HG03175 (cell line): ENCODE measurements at regions not wholly inside any gene's neighbourhood (a gene's known extent, or its start where the extent isn't known, plus 50 kb on each side); places are given as distances from the start of the nearest gene placed in this dataset.

Source experiments
- ATAC-seq: cut with Tn5 transposase; IDR thresholded peaks from one replicate; pipeline ENCODE4 v1.9.1; 2021; ENCODE audit warnings: mild to moderate bottlenecking, moderate library complexity; ENCODE audit not compliant: unreplicated experiment

DNA sequence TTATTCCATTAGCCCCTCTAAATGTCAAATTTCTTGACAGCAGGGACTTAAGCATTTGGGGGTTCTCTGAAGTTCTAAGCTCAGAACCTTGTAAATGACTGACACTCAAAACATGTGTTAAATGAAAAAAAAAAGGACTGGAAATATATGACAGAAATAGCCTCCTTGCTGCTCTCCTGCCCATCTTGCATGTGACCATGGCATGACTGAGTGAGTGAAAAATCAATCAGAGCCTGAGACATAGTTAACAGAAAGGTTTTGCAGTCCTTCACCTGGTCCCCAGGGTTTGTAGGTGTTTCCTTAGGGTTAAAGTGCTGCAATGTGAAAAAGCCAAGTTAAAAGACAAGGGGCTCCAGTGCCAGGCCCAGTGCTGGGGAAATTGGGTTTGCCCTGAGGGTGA lies 168.1 kb downstream of the ZBTB18 start:
- no peak for ATAC-seq

DNA sequence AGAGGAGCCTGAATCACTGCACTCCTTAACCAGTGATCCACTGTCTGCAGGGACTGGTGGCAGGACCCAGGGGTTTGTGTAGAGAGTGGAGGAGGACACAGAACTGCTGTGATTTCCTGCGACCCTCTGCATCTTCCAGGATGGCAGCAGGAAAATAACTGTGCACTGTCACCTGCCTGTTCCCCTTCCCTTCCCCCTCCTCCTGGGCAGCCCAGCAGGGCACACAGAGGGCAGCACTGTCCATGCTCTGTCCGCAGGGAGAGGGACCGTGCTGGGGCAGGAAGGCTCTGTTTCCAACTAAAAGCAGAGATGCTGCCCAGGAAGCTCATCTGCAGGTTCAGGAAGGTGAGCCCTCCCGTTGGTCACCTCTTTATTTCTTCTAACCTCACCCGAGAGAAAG lies 168.7 kb downstream of the ZBTB18 start:
- no peak for ATAC-seq

GRCh38 chr1:244220410-244220809 lies 169.3 kb downstream of the ZBTB18 start:
- no peak for ATAC-seq

GRCh38 chr1:244221991-244222390 lies 170.9 kb downstream of the ZBTB18 start:
- ATAC-seq, result no peak

DNA sequence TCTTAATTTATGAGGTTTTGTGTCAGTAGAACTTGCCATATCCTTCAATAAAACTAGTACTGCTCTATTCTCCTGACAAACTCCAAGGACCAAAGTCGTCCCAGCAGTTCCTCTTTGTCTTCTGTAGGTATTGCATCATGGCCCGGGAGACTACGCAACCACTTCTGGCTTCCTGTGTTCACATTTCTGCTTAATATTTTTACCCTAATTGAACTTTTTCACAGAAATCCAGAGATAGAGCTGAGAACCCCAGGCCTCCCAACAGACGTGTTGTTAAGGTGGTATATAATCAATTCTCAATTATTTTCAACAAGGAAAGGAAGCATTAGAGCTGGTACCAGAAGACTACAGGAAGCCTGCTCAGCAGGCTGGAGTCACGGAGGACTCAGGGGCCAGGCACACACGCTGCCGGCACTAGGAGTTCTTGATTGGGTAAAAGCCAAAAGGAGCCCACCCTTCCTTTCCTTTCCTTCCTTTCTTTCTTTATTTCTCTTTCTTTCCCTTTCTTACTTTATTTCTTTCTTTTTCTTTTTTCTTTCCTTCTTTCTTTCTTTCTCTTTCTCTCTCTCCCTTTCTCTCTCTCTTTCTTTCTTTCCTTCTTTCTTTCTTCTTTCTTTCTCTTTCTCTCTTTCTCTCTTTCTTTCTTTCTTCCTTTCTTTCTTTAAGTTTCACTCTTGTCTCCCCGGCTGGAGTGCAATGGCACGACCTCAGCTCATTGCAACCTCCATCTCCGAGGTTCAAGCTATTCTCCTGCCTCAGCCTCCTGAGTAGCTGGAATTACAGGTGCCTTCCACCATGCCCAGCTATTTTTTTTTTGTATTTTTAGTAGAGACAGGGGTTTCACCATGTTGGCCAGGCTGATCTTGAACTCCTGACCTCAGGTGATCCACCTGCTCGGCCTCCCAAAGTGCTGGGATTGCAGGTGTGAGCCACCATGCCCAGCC lies 173.7 kb downstream of the ZBTB18 start:
- ATAC-seq, result no peak

GRCh38 chr1:244226435-244226834 lies 175.4 kb downstream of the ZBTB18 start:
- ATAC-seq, result no peak

GRCh38 chr1:244230470-244230869 lies 179.4 kb downstream of the ZBTB18 start:
- no peak for ATAC-seq

GRCh38 chr1:244231193-244231571 lies 180.1 kb downstream of the ZBTB18 start:
- ATAC-seq, result no peak

GRCh38 chr1:244231572-244232315 lies 180.7 kb downstream of the ZBTB18 start:
- ATAC-seq, result no peak

DNA sequence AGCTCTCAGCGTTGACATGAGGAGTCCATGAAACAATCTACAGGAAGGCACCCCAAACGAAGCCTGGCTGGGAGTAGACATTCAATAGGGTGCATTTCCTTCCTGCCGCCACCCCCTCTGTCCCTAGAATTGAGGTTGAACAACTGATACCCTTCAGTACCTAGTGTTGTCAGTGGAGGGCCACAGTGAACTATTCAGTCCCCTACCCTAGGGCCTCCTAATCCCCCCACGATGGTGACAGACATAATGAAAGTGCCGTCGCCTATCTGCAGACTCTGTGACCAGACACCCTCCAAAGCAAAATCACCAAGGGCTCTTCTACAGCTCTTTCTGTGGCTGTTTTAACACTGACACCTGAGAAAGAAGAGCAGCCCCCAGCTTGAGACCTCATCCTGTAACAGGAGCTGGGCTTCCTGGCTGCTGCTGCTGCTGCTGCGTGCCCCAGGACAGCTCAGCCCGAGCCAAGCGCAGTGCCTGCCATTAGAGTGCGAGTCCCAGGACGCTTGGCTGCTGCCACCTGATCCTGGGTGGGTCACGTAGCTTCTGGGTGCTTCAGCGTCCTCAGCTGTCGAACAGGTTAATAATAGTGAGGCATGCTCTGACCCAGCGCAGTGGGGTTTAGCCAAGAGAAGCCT lies 183.0 kb downstream of the ZBTB18 start:
- no peak for ATAC-seq

DNA sequence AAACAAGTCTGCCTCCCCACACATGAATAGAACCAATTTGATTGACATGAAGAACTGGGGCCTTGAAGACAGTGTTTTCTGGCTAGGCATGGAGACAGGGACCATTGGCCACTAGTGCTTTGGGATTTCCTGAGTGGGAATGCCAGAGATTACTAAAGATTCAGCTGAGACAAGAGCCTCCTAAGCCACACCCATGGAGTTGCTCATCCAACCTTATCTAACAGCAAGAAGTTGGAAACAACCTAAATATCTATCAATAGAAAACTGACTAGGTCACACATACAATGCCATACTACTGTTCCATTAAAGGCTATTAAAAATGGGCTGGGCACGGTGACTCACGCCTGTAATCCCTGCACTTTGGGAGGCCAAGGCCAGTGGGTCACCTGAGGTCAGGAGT lies 184.1 kb downstream of the ZBTB18 start:
- ATAC-seq, result no peak

- no peak for ATAC-seq
Measured at GRCh38 chr1:244236101-244236500, 185.0 kb downstream of the ZBTB18 start.

GRCh38 chr1:244236721-244237120 lies 185.6 kb downstream of the ZBTB18 start:
- ATAC-seq, result no peak

- ATAC-seq, result peak; percentile 35
Measured at GRCh38 chr1:244237445-244237844, 186.4 kb downstream of the ZBTB18 start.

- ATAC-seq, result no peak
Measured at GRCh38 chr1:244239261-244239770, 188.2 kb downstream of the ZBTB18 start.

GRCh38 chr1:244241438-244241837 lies 190.4 kb downstream of the ZBTB18 start:
- ATAC-seq, result no peak

DNA sequence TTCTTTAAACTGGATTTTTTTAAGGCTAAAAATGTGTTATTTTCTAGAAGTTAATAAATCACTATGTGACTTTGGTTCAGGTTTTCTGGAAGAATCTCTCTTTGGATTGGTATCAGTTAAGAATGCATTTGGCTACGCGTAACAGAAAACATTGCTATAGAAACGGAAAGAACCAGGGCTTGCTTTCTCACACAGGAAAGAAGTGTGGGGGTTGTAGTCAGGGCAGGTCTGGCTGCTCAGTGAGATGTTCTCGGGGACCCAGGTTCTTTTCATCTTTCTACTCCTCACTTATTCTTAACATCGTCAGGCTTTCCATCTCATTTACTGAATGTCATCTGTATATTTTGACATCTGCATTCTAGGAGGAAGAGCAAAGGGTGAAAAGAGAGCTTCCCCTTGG lies 191.4 kb downstream of the ZBTB18 start:
- peak; percentile 81 for ATAC-seq

DNA sequence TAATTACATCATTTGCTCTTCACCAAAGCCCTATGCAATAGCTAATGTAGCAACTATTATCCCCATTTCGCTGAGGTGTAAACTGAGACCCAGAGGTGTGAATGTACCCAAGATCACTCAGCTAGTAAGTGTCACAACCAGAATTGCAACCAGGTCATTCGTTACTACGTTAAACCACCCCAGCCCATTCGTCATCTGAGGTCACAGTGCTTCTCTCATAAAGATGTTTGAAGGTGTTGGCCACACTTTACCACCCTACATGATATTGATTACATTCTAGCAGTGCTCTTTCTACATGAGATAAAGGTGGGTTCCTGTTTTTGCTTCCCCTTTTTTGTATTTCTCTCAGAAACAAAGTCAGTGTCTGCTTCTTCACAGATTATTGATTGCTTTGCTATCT lies 195.3 kb downstream of the ZBTB18 start:
- ATAC-seq, result no peak

DNA sequence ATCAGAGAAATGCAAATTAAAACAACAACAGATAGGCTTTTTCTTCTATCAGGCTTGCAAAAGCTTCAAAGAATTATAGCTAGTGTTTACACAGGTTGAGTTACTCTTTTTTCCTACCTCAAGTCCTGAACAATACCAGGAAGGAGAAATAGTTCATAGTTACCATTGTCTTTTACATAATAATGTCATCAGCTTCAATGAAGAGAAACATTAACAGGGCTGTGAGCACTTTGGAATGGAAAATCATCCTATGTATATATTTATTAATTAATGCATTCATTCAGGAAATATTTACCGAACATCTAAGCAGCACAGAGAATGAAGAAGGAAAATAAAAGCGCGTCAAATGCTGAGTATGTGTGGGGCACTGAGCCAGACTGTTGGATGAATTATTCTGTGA lies 197.3 kb downstream of the ZBTB18 start:
- no peak for ATAC-seq

GRCh38 chr1:244252211-244252610 lies 199.5 kb downstream of the ADSS2 start:
- no peak for ATAC-seq

GRCh38 chr1:244254467-244254866 lies 197.2 kb downstream of the ADSS2 start:
- no peak for ATAC-seq
